ENCODE measurements at regions not wholly inside any gene's neighbourhood (a gene's known extent, or its start where the extent isn't known, plus 50 kb on each side); places are given as distances from the start of the nearest gene placed in this dataset.

DNA sequence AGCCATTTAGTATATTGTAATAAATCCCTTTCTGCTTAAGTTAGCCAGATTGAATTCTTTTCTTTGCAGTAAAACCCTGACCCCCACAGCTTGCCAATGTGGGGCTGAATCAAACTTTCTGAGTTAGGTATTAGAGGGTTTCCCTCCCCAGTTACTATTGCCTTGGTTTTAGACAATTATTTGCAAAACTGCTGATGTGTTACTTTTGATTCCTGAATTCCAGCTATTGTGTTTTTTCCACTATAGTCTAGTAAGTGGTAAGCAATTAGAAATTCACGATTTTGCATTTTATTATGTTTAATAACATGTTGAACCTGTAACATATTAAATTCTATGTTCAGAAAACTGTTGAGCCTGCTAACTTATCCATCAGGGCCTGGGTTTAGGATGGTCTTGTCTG is 391.5 kb downstream of the DLEU7 start:
- TF ChIP-seq GATA2 (IDR thresholded peaks at IDR 0.05; ENCODE audit: low read depth, low read length) (no peak), GATA3 (IDR thresholded peaks at IDR 0.05; ENCODE audit: low read depth, low read length) (no peak)

Data from SH-SY5Y (cell line).